Spleen (tissue), 7 donors: ENCODE measurements at regions not wholly inside any gene's neighbourhood (a gene's known extent, or its start where the extent isn't known, plus 50 kb on each side); places are given as distances from the start of the nearest gene placed in this dataset.

ENCODE experiments used
- CTCF ChIP-seq, 11 experiments: fragments of 200-600 bp in 7 of 11; fragments of 450-650 bp in 4 of 11; sonication (generic) in 4 of 11; IDR thresholded peaks in 8 of 11; conservative IDR thresholded peaks in 3 of 11; 1 replicate in 7 of 11; 2 replicates in 4 of 11; pipeline versions ENCODE4 v1.4.0 to v1.8.0; 2016 to 2021; ENCODE audit warnings: antibody characterized with exemption in 11 of 11, inconsistent platforms in 4 of 11, mild to moderate bottlenecking in 1 of 11
- POLR2A ChIP-seq, 3 donors: fragments of 450-650 bp; IDR thresholded peaks; one replicate each; pipeline ENCODE4 v1.5.1; 2017; ENCODE audit warnings: antibody characterized with exemption in 3 of 3, mild to moderate bottlenecking in 1 of 3
- donor health status: DM: no; HTN: no; CAD: no; lungs with moderate emphysema.
- donor health status: DM: no; HTN: no; CAD: no.
- donor health status: DM: no; HTN: no; CAD: no.

GRCh38 chr7:130794619-130794922, 60.6 kb upstream of the KLF14 start:
- TF ChIP-seq CTCF (IDR thresholded peaks at IDR 0.05 in 8 of 11, conservative IDR thresholded peaks at IDR 0.05 in 3 of 11) (no peak), POLR2A (IDR thresholded peaks at IDR 0.05) (no peak)
